GM13976 (cell line): ENCODE measurements at regions not wholly inside any gene's neighbourhood (a gene's known extent, or its start where the extent isn't known, plus 50 kb on each side); places are given as distances from the start of the nearest gene placed in this dataset.

ENCODE experiments used
- DNase-seq: peaks from one replicate; pipeline ENCODE4 v3.0.0; 2012; ENCODE audit warnings: low spot score
- CTCF ChIP-seq: IDR thresholded peaks from 2 replicates; pipeline ENCODE4 v1.5.1; 2012; ENCODE audit warnings: borderline replicate concordance, mild to moderate bottlenecking; ENCODE audit not compliant: insufficient read depth; ENCODE audit errors: extremely low read depth, missing control alignments, control extremely low read depth
- in situ Hi-C: fragments of 300-500 bp; cut with MboI; formaldehyde crosslinking; loops from one replicate; pipeline ENCODE4 v1.12.0; 2022; ENCODE audit warnings: low sequenced_read_pairs, mixed read lengths, inconsistent platforms; ENCODE audit not compliant: unreplicated experiment

GRCh38 chr2:8168876-8169424, 512.9 kb upstream of the ID2 start:
- no peak for TF ChIP-seq CTCF
- in situ Hi-C loops, result no loop called here
- DNase-seq, result no peak

GRCh38 chr2:8169443-8169842, 512.4 kb upstream of the ID2 start:
- no peak for TF ChIP-seq CTCF
- in situ Hi-C loops, result no loop called here
- DNase-seq, result no peak

GRCh38 chr2:8170552-8171327, 511.1 kb upstream of the ID2 start:
- in situ Hi-C loops, result no loop called here
- no peak for DNase-seq
- TF ChIP-seq CTCF, result no peak

GRCh38 chr2:8171608-8172007, 510.2 kb upstream of the ID2 start:
- in situ Hi-C loops, result no loop called here
- no peak for DNase-seq
- TF ChIP-seq CTCF, result no peak

- no peak for TF ChIP-seq CTCF
- DNase-seq, result no peak
- in situ Hi-C loops, result no loop called here
Measured at GRCh38 chr2:8172661-8173060, 509.2 kb upstream of the ID2 start.

- no peak for DNase-seq
- in situ Hi-C loops, result no loop called here
- no peak for TF ChIP-seq CTCF
Measured at GRCh38 chr2:8174641-8175257, 507.1 kb upstream of the ID2 start.
